SK-N-SH (cell line): ENCODE measurements at regions not wholly inside any gene's neighbourhood (a gene's known extent, or its start where the extent isn't known, plus 50 kb on each side); places are given as distances from the start of the nearest gene placed in this dataset.
A peak's percentile ranks its signal among the peaks of the same experiment; 100 is the strongest.

ENCODE experiments used
- EP300 ChIP-seq, 2 experiments: IDR thresholded peaks; 2 replicates each; pipeline versions ENCODE4 v1.4.0 to v1.6.1; 2012; ENCODE audit warnings: borderline replicate concordance in 1 of 2, low read depth in 1 of 2, low read length in 1 of 2
- GABPA ChIP-seq: IDR thresholded peaks from 2 replicates; pipeline ENCODE4 v1.4.0; 2012; ENCODE audit warnings: low read depth, mild to moderate bottlenecking
- JUND ChIP-seq: IDR thresholded peaks from 2 replicates; pipeline ENCODE4 v1.4.0; 2012
- MXI1 ChIP-seq: IDR thresholded peaks from 2 replicates; pipeline ENCODE4 v1.6.1; 2012; ENCODE audit warnings: mild to moderate bottlenecking, low read depth, low read length, improper control_type of control experiment
- RCOR1 ChIP-seq: fragments of 150-350 bp; IDR thresholded peaks from 2 replicates; pipeline ENCODE4 v1.6.1; 2017; ENCODE audit warnings: antibody characterized with exemption, low read length
- SIN3A ChIP-seq: IDR thresholded peaks from 2 replicates; pipeline ENCODE4 v1.6.1; 2012; ENCODE audit warnings: low read depth, mild to moderate bottlenecking, low read length, moderate library complexity, borderline replicate concordance
- YY1 ChIP-seq: IDR thresholded peaks from 2 replicates; pipeline ENCODE4 v1.4.0; 2012; ENCODE audit warnings: low read depth, mild to moderate bottlenecking
- TF ChIP-seq, protein P1 (sequence below): fragments of 200-600 bp; sonication (generic); IDR thresholded peaks from 2 replicates; pipeline ENCODE4 v1.6.1; 2017; ENCODE audit warnings: antibody characterized with exemption, mild to moderate bottlenecking, moderate library complexity
- TF ChIP-seq, protein P2 (sequence below): IDR thresholded peaks from 2 replicates; pipeline ENCODE4; 2012

DNA sequence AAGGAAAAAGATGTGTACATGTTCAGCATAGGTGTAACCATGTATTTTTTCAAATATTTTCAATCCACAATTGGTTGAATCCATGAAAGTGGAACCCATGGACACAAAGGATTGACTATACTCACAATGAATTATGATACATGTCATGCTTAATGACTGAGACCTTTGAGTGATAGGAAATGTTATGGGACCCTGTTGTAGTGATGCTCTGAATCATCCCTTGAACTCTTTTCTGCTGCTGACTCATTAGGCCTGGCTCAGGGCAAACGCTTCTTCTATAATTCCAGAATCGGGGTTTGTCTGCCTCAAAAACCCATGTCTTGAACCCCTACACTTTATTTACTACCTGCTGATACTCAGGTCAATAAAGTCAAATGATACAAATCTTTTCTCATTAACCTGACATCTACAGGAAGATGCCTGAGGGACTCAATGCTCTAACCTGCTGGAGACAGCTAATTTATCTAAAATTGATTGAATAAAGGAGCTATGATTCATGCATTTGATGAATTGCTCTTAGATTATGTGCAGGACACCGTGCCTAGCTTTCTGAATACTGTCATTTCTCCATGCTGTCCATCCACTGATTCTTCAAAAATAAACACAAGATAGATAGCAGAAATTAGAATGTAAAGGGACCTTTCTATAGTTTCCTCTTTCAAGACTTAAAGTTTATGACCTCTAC, 260.1 kb downstream of the PRELID2 start:
- TF ChIP-seq SIN3A (no peak), YY1 (no peak), RCOR1 (no peak), EP300 (IDR thresholded peaks at IDR 0.05; ENCODE audit: borderline replicate concordance in 1 of 2, low read depth in 1 of 2, low read length in 1 of 2) (no peak), GABPA (no peak), JUND (peak; percentile 38), MXI1 (no peak)
- TF ChIP-seq, protein P1, sequence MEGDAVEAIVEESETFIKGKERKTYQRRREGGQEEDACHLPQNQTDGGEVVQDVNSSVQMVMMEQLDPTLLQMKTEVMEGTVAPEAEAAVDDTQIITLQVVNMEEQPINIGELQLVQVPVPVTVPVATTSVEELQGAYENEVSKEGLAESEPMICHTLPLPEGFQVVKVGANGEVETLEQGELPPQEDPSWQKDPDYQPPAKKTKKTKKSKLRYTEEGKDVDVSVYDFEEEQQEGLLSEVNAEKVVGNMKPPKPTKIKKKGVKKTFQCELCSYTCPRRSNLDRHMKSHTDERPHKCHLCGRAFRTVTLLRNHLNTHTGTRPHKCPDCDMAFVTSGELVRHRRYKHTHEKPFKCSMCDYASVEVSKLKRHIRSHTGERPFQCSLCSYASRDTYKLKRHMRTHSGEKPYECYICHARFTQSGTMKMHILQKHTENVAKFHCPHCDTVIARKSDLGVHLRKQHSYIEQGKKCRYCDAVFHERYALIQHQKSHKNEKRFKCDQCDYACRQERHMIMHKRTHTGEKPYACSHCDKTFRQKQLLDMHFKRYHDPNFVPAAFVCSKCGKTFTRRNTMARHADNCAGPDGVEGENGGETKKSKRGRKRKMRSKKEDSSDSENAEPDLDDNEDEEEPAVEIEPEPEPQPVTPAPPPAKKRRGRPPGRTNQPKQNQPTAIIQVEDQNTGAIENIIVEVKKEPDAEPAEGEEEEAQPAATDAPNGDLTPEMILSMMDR: no peak
- TF ChIP-seq, protein P2, sequence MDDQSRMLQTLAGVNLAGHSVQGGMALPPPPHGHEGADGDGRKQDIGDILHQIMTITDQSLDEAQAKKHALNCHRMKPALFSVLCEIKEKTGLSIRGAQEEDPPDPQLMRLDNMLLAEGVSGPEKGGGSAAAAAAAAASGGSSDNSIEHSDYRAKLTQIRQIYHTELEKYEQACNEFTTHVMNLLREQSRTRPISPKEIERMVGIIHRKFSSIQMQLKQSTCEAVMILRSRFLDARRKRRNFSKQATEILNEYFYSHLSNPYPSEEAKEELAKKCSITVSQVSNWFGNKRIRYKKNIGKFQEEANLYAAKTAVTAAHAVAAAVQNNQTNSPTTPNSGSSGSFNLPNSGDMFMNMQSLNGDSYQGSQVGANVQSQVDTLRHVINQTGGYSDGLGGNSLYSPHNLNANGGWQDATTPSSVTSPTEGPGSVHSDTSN: peak; percentile 85
